Gastrocnemius medialis (tissue), 4 donors: ENCODE measurements at regions not wholly inside any gene's neighbourhood (a gene's known extent, or its start where the extent isn't known, plus 50 kb on each side); places are given as distances from the start of the nearest gene placed in this dataset.
"Not testable (repeated sequence)": the region's sequence is repeated elsewhere in the genome, so short reads cannot be mapped to it uniquely, and the experiment has no call there.

Source experiments
- ATAC-seq, 2 donors: fragments of 150-250 bp; one replicate each; pipeline ENCODE4 v1.9.1; 2016
- DNase-seq, 2 donors: peaks; one replicate each; pipeline ENCODE4 v3.0.0-alpha.2; 2019
- H3K27ac ChIP-seq, 4 donors: fragments of 200-600 bp; sonication (generic); 1 replicate in 1 of 4; 2 replicates in 3 of 4; pipeline ENCODE4 v1.5.1; 2016 to 2018; ENCODE audit warnings: mild to moderate bottlenecking in 2 of 4, moderate library complexity in 1 of 4
- H3K27me3 ChIP-seq, 3 donors: fragments of 200-600 bp; sonication (generic) in 2 of 3; 1 replicate in 1 of 3; 2 replicates in 2 of 3; pipeline versions ENCODE4 v1.5.1 to v1.6.0; 2016 to 2019; ENCODE audit warnings: mild to moderate bottlenecking in 1 of 3, moderate library complexity in 1 of 3
- H3K36me3 ChIP-seq, 2 donors: fragments of 200-600 bp; sonication (generic) in 1 of 2; one replicate each; pipeline ENCODE4 v1.5.1; 2017 to 2018
- H3K4me1 ChIP-seq, 2 donors: fragments of 200-600 bp; sonication (generic) in 1 of 2; one replicate each; pipeline ENCODE4 v1.5.1; 2016 to 2017; ENCODE audit warnings: mild to moderate bottlenecking in 2 of 2
- H3K4me3 ChIP-seq, 4 donors: fragments of 200-600 bp; sonication (generic) in 3 of 4; 1 replicate in 1 of 4; 2 replicates in 3 of 4; pipeline ENCODE4 v1.5.1; 2016 to 2019; ENCODE audit warnings: mild to moderate bottlenecking in 2 of 4
- H3K9me3 ChIP-seq, 3 donors: fragments of 200-600 bp; sonication (generic) in 2 of 3; 1 replicate in 1 of 3; 2 replicates in 2 of 3; pipeline ENCODE4 v1.5.1; 2016 to 2019
- POLR2A ChIP-seq, 2 donors: fragments of 450-650 bp; IDR thresholded peaks; one replicate each; pipeline ENCODE4 v1.6.1; 2017; ENCODE audit warnings: antibody characterized with exemption in 2 of 2, mild to moderate bottlenecking in 2 of 2, moderate library complexity in 2 of 2
- in situ Hi-C, 4 donors: fragments of 200-750 bp; cut with MboI; loops; one replicate each; pipeline versions ENCODE4 v1.15.0 to v1.8.0; 2017; ENCODE audit warnings: low sequenced_read_pairs in 4 of 4
- intact Hi-C: fragments of 100-400 bp; cut with DNase I; formaldehyde crosslinking; loops from one replicate; pipeline ENCODE4 v1.15.1; 2023; ENCODE audit warnings: low total_unique reads
- TF ChIP-seq, protein P1 (sequence below), 5 experiments: fragments of 450-650 bp in 3 of 5; fragments of 200-600 bp in 2 of 5; sonication (generic) in 2 of 5; IDR thresholded peaks in 4 of 5; conservative IDR thresholded peaks in 1 of 5; 1 replicate in 4 of 5; 2 replicates in 1 of 5; pipeline ENCODE4 v1.5.1; 2016 to 2019; ENCODE audit warnings: antibody characterized with exemption in 5 of 5, mild to moderate bottlenecking in 3 of 5, moderate library complexity in 3 of 5

- Histone ChIP-seq H3K36me3 (no peaks in the 10 kb centered on the region), H3K27me3 (peaks cover 0 to 2% (median 0%) of the 10 kb centered on the region in 3 donors), H3K4me3 (no peak overlapping the region), H3K9me3 (no peaks in the 10 kb centered on the region), H3K27ac (no peak overlapping the region), H3K4me1 (no peaks in the 10 kb centered on the region)
- DNase-seq (no peak), ATAC-seq (no peak)
- in situ Hi-C loops, result loop anchor here in 2 of 4 donors (25.0 kb wide), 1 partner anchor 737 kb away; the partner anchor contains the start of genes EVX2 (in 2 of the 2), HOXD12 (in 2 of the 2) and HOXD13 (in 2 of the 2)
- TF ChIP-seq, protein P1, sequence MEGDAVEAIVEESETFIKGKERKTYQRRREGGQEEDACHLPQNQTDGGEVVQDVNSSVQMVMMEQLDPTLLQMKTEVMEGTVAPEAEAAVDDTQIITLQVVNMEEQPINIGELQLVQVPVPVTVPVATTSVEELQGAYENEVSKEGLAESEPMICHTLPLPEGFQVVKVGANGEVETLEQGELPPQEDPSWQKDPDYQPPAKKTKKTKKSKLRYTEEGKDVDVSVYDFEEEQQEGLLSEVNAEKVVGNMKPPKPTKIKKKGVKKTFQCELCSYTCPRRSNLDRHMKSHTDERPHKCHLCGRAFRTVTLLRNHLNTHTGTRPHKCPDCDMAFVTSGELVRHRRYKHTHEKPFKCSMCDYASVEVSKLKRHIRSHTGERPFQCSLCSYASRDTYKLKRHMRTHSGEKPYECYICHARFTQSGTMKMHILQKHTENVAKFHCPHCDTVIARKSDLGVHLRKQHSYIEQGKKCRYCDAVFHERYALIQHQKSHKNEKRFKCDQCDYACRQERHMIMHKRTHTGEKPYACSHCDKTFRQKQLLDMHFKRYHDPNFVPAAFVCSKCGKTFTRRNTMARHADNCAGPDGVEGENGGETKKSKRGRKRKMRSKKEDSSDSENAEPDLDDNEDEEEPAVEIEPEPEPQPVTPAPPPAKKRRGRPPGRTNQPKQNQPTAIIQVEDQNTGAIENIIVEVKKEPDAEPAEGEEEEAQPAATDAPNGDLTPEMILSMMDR (IDR thresholded peaks at IDR 0.05 in 4 of 5, conservative IDR thresholded peaks at IDR 0.05 in 1 of 5), result no peak
- no peak for TF ChIP-seq POLR2A (IDR thresholded peaks at IDR 0.05)
- intact Hi-C loops, result no loop called here
Observed at GRCh38 chr2:175350105-175350504, 168.6 kb upstream of the ATP5MC3 start.

DNA sequence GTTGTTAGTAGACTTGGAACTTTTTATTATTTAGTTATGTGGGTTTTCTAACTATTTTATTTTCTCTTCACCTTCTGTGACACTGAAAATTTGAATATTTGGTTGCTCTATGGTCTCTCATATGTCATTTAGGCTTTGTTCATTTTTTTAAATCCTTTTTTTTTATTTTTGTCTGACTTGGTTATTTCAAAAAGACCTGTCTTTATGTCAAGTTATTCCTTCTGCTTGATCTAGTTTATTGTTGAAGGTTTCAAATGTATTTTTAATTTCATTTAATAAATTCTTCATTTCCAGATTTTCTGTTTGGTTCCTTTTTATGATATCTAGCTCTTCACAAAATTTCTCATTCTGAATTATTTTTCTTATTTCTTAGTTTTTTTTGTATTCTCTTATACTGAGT is 160.6 kb upstream of the ATP5MC3 start:
- intact Hi-C loops, result no loop called here
- Histone ChIP-seq H3K27me3 (no peaks in the 10 kb centered on the region), H3K4me1 (no peaks in the 10 kb centered on the region), H3K27ac (no peak overlapping the region), H3K4me3 (no peak overlapping the region), H3K9me3 (peaks cover 0 to 7% (median 4%) of the 10 kb centered on the region in 3 donors), H3K36me3 (no peaks in the 10 kb centered on the region)
- in situ Hi-C loops, result no loop called here
- ATAC-seq (no peak), DNase-seq (no peak)
- TF ChIP-seq, protein P1 (IDR thresholded peaks at IDR 0.05 in 4 of 5, conservative IDR thresholded peaks at IDR 0.05 in 1 of 5), result no peak
- TF ChIP-seq POLR2A (IDR thresholded peaks at IDR 0.05), result no peak

GRCh38 chr2:175330195-175330594 is 148.7 kb upstream of the ATP5MC3 start:
- H3K27me3 ChIP-seq, result no peaks in the 10 kb centered on the region
- no peaks in the 10 kb centered on the region for H3K4me1 ChIP-seq
- no peaks in the 10 kb centered on the region for H3K36me3 ChIP-seq
- intact Hi-C loops, result no loop called here
- no peak for DNase-seq
- TF ChIP-seq, protein P1 (IDR thresholded peaks at IDR 0.05 in 4 of 5, conservative IDR thresholded peaks at IDR 0.05 in 1 of 5), result no peak
- no peak for TF ChIP-seq POLR2A (IDR thresholded peaks at IDR 0.05)
- no peaks in the 10 kb centered on the region for H3K9me3 ChIP-seq
- no peak for ATAC-seq
- no peak overlapping the region for H3K27ac ChIP-seq
- H3K4me3 ChIP-seq, result no peak overlapping the region
- in situ Hi-C loops, result no loop called here

DNA sequence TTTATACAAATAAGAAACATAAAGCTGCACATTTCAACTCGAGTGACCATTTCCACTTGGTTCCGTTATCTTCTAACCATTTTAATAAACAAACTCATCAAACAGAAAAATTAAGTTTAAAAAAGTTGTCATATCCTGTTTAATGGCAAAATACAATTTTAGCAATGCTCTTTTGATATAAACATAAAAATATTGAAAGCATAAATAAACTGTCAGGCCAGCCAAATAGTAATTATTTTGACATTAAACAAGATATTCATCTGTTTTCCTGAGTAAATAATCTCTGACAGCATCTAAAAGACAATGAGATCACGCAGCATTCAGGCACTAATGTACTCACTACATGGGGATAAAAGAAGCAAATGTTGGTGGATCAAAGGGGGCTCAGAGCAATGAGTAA is 145.3 kb upstream of the ATP5MC3 start:
- in situ Hi-C loops (no loop called here), intact Hi-C loops (no loop called here)
- Histone ChIP-seq H3K4me1 (no peaks in the 10 kb centered on the region), H3K27me3 (no peaks in the 10 kb centered on the region), H3K9me3 (no peaks in the 10 kb centered on the region), H3K36me3 (no peaks in the 10 kb centered on the region), H3K4me3 (no peak overlapping the region), H3K27ac (no peak overlapping the region)
- DNase-seq (no peak), ATAC-seq (no peak)
- TF ChIP-seq, protein P1 (IDR thresholded peaks at IDR 0.05 in 4 of 5, conservative IDR thresholded peaks at IDR 0.05 in 1 of 5), result no peak

- H3K4me1 ChIP-seq, H3K9me3 ChIP-seq, H3K27ac ChIP-seq, ATAC-seq, H3K4me3 ChIP-seq, intact Hi-C loops, in situ Hi-C loops, DNase-seq, H3K27me3 ChIP-seq, H3K36me3 ChIP-seq: not testable (repeated sequence)
Observed at GRCh38 chr2:175326164-175326563, 144.7 kb upstream of the ATP5MC3 start.
